HL-60 (cell line): ENCODE measurements at regions not wholly inside any gene's neighbourhood (a gene's known extent, or its start where the extent isn't known, plus 50 kb on each side); places are given as distances from the start of the nearest gene placed in this dataset.

ENCODE experiments used
- DNase-seq, 2 experiments: peaks; one replicate each; pipeline ENCODE4 v3.0.0-alpha.2; 2010 to 2020; ENCODE audit warnings: low read depth in 1 of 2, low spot score in 1 of 2
- H3K27ac ChIP-seq: fragments of 250-450 bp; sonication (Bioruptor Pico); replicated peaks from 2 replicates; pipeline ENCODE4 v1.5.1; 2020; ENCODE audit warnings: mild to moderate bottlenecking, moderate library complexity
- H3K27me3 ChIP-seq: fragments of 250-450 bp; sonication (Bioruptor Pico); 2 replicates; pipeline ENCODE4 v1.5.1; 2021; ENCODE audit warnings: mild to moderate bottlenecking, moderate library complexity; ENCODE audit not compliant: insufficient read depth, poor library complexity, severe bottlenecking
- H3K4me3 ChIP-seq: replicated peaks from 2 replicates; pipeline ENCODE4 v1.5.1; 2011; ENCODE audit warnings: mild to moderate bottlenecking, control low read depth, low read length; ENCODE audit not compliant: insufficient read depth
- CTCF ChIP-seq: IDR thresholded peaks from one replicate; pipeline ENCODE4 v1.5.1; 2011; ENCODE audit warnings: low read length, control low read depth, inconsistent platforms; ENCODE audit not compliant: insufficient read depth
- GABPA ChIP-seq: IDR thresholded peaks from 2 replicates; pipeline ENCODE4 v1.6.1; 2012; ENCODE audit warnings: low read depth
- POLR2AphosphoS5 ChIP-seq: IDR thresholded peaks from 2 replicates; pipeline ENCODE4 v1.6.1; 2012; ENCODE audit warnings: low read depth
- REST ChIP-seq: IDR thresholded peaks from 2 replicates; pipeline ENCODE4 v1.6.1; 2012; ENCODE audit warnings: low read depth; ENCODE audit not compliant: insufficient replicate concordance
- SPI1 ChIP-seq: IDR thresholded peaks from 2 replicates; pipeline ENCODE4 v1.6.1; 2012; ENCODE audit warnings: low read depth, mild to moderate bottlenecking, borderline replicate concordance

- DNase-seq, result no peak
- Histone ChIP-seq H3K4me3 (no peak overlapping the region), H3K27me3 (peaks cover 7% of the 10 kb centered on the region), H3K27ac (no peak overlapping the region)
- TF ChIP-seq POLR2AphosphoS5 (no peak), CTCF (no peak), REST (no peak), SPI1 (no peak), GABPA (no peak)
These were observed 350.6 kb upstream of the CCL2 start for GRCh38 chr17:33904476-33904875.

GRCh38 chr17:33905338-33905800, 349.7 kb upstream of the CCL2 start:
- DNase-seq, result no peak
- Histone ChIP-seq H3K27ac (no peak overlapping the region), H3K27me3 (peaks cover 5% of the 10 kb centered on the region), H3K4me3 (no peak overlapping the region)
- TF ChIP-seq REST, result no peak

- H3K27ac ChIP-seq, result no peak overlapping the region
- TF ChIP-seq SPI1 (no peak), CTCF (no peak), REST (no peak), POLR2AphosphoS5 (no peak), GABPA (no peak)
- DNase-seq, result no peak
- H3K4me3 ChIP-seq, result no peak overlapping the region
- H3K27me3 ChIP-seq, result no peaks in the 10 kb centered on the region
These were observed 346.6 kb upstream of the CCL2 start for GRCh38 chr17:33908363-33909064.
